ENCODE measurements at regions not wholly inside any gene's neighbourhood (a gene's known extent, or its start where the extent isn't known, plus 50 kb on each side); places are given as distances from the start of the nearest gene placed in this dataset.

- no peak for ATAC-seq
- TF ChIP-seq ZC3H10 (CRISPR knock-in tag; IDR thresholded peaks at IDR 0.05), result no peak
- no peak for TF ChIP-seq CSRNP3 (CRISPR knock-in tag; IDR thresholded peaks at IDR 0.05)
- no peak for TF ChIP-seq SNAI2 (CRISPR knock-in tag; IDR thresholded peaks at IDR 0.05)
- TF ChIP-seq PPARA (CRISPR knock-in tag; IDR thresholded peaks at IDR 0.05; ENCODE audit: borderline replicate concordance), result no peak
- no peak for TF ChIP-seq TCF4 (CRISPR knock-in tag; IDR thresholded peaks at IDR 0.05; ENCODE audit: borderline replicate concordance)
- TF ChIP-seq ESRRG (CRISPR knock-in tag; IDR thresholded peaks at IDR 0.05), result no peak
- TF ChIP-seq RARB (CRISPR knock-in tag; IDR thresholded peaks at IDR 0.05), result no peak
- TF ChIP-seq ZNF565 (CRISPR knock-in tag; conservative IDR thresholded peaks at IDR 0.05; ENCODE audit: low read depth), result no peak
These were observed 81.0 kb upstream of the PLEKHG7 start for GRCh38 chr12:92621833-92622232.

GRCh38 chr12:92621312-92621711, 81.5 kb upstream of the PLEKHG7 start:
- no peak for ATAC-seq

More at GRCh38 chr12:92621312-92621711, 81.5 kb upstream of the PLEKHG7 start:
- TF ChIP-seq PATZ1 (CRISPR knock-in tag; IDR thresholded peaks at IDR 0.05; ENCODE audit: borderline replicate concordance), result no peak
- no peak for TF ChIP-seq TCF4 (CRISPR knock-in tag; IDR thresholded peaks at IDR 0.05; ENCODE audit: borderline replicate concordance)
- no peak for TF ChIP-seq TOX (CRISPR knock-in tag; IDR thresholded peaks at IDR 0.05; ENCODE audit: borderline replicate concordance)
- no peak for TF ChIP-seq RARB (CRISPR knock-in tag; IDR thresholded peaks at IDR 0.05)
- TF ChIP-seq CREB5 (CRISPR knock-in tag; IDR thresholded peaks at IDR 0.05; ENCODE audit: low read depth), result no peak
- TF ChIP-seq GLIS3 (CRISPR knock-in tag; IDR thresholded peaks at IDR 0.05), result no peak
- no peak for TF ChIP-seq ZNF8 (CRISPR knock-in tag; IDR thresholded peaks at IDR 0.05)
- no peak for TF ChIP-seq ZFP30 (CRISPR knock-in tag; IDR thresholded peaks at IDR 0.05)
- no peak for TF ChIP-seq SNAI2 (CRISPR knock-in tag; IDR thresholded peaks at IDR 0.05)
- no peak for TF ChIP-seq ISL1 (CRISPR knock-in tag; IDR thresholded peaks at IDR 0.05)
- TF ChIP-seq BACH2 (CRISPR knock-in tag; IDR thresholded peaks at IDR 0.05; ENCODE audit: borderline replicate concordance), result no peak
- no peak for TF ChIP-seq TSHZ2 (CRISPR knock-in tag; IDR thresholded peaks at IDR 0.05)
- no peak for TF ChIP-seq ARNTL (CRISPR knock-in tag; IDR thresholded peaks at IDR 0.05; ENCODE audit: borderline replicate concordance, low read depth)
- TF ChIP-seq POU6F1 (CRISPR knock-in tag; IDR thresholded peaks at IDR 0.05; ENCODE audit: borderline replicate concordance, low read depth), result no peak
- no peak for TF ChIP-seq CSDC2 (CRISPR knock-in tag; IDR thresholded peaks at IDR 0.05)
- no peak for TF ChIP-seq ZNF70 (CRISPR knock-in tag; IDR thresholded peaks at IDR 0.05)
- TF ChIP-seq ESRRG (CRISPR knock-in tag; IDR thresholded peaks at IDR 0.05), result no peak
- TF ChIP-seq ZC3H10 (CRISPR knock-in tag; IDR thresholded peaks at IDR 0.05), result no peak
- TF ChIP-seq ZFP3 (CRISPR knock-in tag; IDR thresholded peaks at IDR 0.05), result no peak
- TF ChIP-seq OSR1 (CRISPR knock-in tag; IDR thresholded peaks at IDR 0.05), result no peak

Data from SK-N-SH treated with all-trans-retinoic acid at 6 μM for 48 hours (cell line).